OCI-LY7 (cell line): ENCODE measurements at regions not wholly inside any gene's neighbourhood (a gene's known extent, or its start where the extent isn't known, plus 50 kb on each side); places are given as distances from the start of the nearest gene placed in this dataset.

ENCODE experiments used
- BruUV-seq: library from RNA; stranded (reverse); fragments of 400-500 nt; replicated peaks from 2 replicates; lab custom pipeline; 2021; lab: Mats Ljungman, UMichigan
- CTCF ChIA-PET: fragments of 300-600 bp; sonication (Branson Sonifier 250); formaldehyde crosslinking; loops from one replicate; lab custom pipeline; 2022; ENCODE audit warnings: antibody characterized with exemption; ENCODE audit not compliant: unreplicated experiment; lab: Charles Lee
- POLR2A ChIA-PET: fragments of 300-600 bp; sonication (Branson Sonifier 250); formaldehyde crosslinking; loops from one replicate; lab custom pipeline; 2022; ENCODE audit warnings: antibody characterized with exemption; lab: Charles Lee
- DNase-seq: peaks from one replicate; pipeline ENCODE4 v3.0.0-alpha.2; 2015; ENCODE audit warnings: low spot score
- H2AFZ ChIP-seq: fragments of 200-600 bp; sonication (generic), shearing (Covaris generic); 2 replicates; pipeline ENCODE4 v1.6.1; 2014; ENCODE audit warnings: mild to moderate bottlenecking, antibody characterized with exemption, low read length, moderate library complexity
- H3K27ac ChIP-seq: fragments of 200-600 bp; sonication (generic); 2 replicates; pipeline ENCODE4 v1.5.1; 2014; ENCODE audit warnings: mixed run types, low read depth, mild to moderate bottlenecking, moderate library complexity, low read length, inconsistent platforms; ENCODE audit not compliant: poor library complexity, severe bottlenecking
- H3K36me3 ChIP-seq: fragments of 200-600 bp; sonication (generic); 2 replicates; pipeline ENCODE4 v1.6.1; 2014; ENCODE audit warnings: mild to moderate bottlenecking, antibody characterized with exemption, low read length, moderate library complexity, mixed read lengths; ENCODE audit not compliant: insufficient read depth
- H3K4me1 ChIP-seq: fragments of 200-600 bp; sonication (generic); 2 replicates; pipeline ENCODE4 v1.5.1; 2014; ENCODE audit warnings: mild to moderate bottlenecking, low read length; ENCODE audit not compliant: insufficient read depth, poor library complexity, severe bottlenecking
- H3K4me2 ChIP-seq: fragments of 200-600 bp; sonication (generic); 2 replicates; pipeline ENCODE4 v1.6.1; 2014; ENCODE audit warnings: mild to moderate bottlenecking, low read length
- H3K4me3 ChIP-seq: fragments of 200-600 bp; sonication (generic); 2 replicates; pipeline ENCODE4 v1.5.1; 2014; ENCODE audit warnings: mild to moderate bottlenecking, low read depth, low read length; ENCODE audit not compliant: poor library complexity, severe bottlenecking
- H3K79me2 ChIP-seq: fragments of 200-600 bp; sonication (generic); 2 replicates; pipeline ENCODE4 v1.6.1; 2016; ENCODE audit warnings: low read depth, mild to moderate bottlenecking, low read length, moderate library complexity, mixed read lengths; ENCODE audit not compliant: insufficient read depth
- H3K9me2 ChIP-seq: fragments of 200-600 bp; sonication (generic); 2 replicates; pipeline ENCODE4 v1.6.1; 2016; ENCODE audit warnings: mild to moderate bottlenecking, low read length, mixed read lengths; ENCODE audit not compliant: insufficient read depth
- H3K9me3 ChIP-seq: fragments of 200-600 bp; sonication (generic); 2 replicates; pipeline ENCODE4 v1.6.1; 2014; ENCODE audit warnings: mild to moderate bottlenecking, mixed run types, low read length, mixed read lengths
- H4K20me1 ChIP-seq: fragments of 200-600 bp; sonication (generic); 2 replicates; pipeline ENCODE4 v1.6.1; 2014; ENCODE audit warnings: mild to moderate bottlenecking, antibody characterized with exemption, low read length, moderate library complexity, mixed read lengths; ENCODE audit not compliant: insufficient read depth
- CTCF ChIP-seq: fragments of 200-600 bp; sonication (generic); conservative IDR thresholded peaks from 2 replicates; pipeline ENCODE4 v1.5.1; 2014; ENCODE audit warnings: mild to moderate bottlenecking, antibody characterized with exemption, low read length, moderate library complexity, mixed read lengths
- EZH2phosphoT487 ChIP-seq: fragments of 200-600 bp; sonication (generic); IDR thresholded peaks from 2 replicates; pipeline ENCODE4 v1.6.1; 2018; ENCODE audit warnings: low read depth, borderline replicate concordance, mild to moderate bottlenecking, mixed run types, antibody characterized with exemption, low read length, moderate library complexity, mixed read lengths
- intact Hi-C: fragments of 100-400 bp; cut with micrococcal nuclease; formaldehyde crosslinking; loops from one replicate; pipeline ENCODE4 v1.10.0; 2022; ENCODE audit not compliant: unreplicated experiment

DNA sequence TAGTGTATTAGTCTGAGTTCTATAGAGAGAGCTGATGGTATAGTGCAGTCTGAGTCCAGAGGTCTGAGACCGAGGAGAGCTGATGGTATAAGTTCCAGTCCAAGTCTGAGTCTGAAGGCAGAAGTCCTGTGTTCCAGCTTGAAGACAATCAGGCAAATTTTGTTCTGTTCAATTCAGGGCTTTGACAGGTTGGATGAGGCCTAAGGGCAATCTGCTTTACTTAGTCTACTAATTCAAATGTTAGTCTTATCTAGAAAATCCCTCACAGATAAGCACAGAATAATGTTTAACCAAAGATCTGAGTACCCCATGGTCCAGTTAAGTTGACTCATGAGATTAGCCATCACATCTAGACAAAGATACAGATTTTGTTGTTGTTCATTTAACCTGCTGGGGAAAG, 303.0 kb upstream of the KLF4 start:
- no TSS peak for BruUV-seq
- Histone ChIP-seq H3K36me3 (no peaks in the 10 kb centered on the region), H3K79me2 (no peaks in the 10 kb centered on the region), H3K9me2 (no peaks in the 10 kb centered on the region), H3K27ac (no peak overlapping the region), H3K4me3 (no peak overlapping the region), H3K9me3 (no peaks in the 10 kb centered on the region), H3K4me2 (no peak overlapping the region), H3K4me1 (no peaks in the 10 kb centered on the region), H4K20me1 (no peaks in the 10 kb centered on the region), H2AFZ (no peak overlapping the region)
- no peak for TF ChIP-seq EZH2phosphoT487
- no peak for TF ChIP-seq CTCF
- ChIA-PET POLR2A (no interaction called here), CTCF (no interaction called here)
- DNase-seq = no peak
- intact Hi-C loops = no loop called here

GRCh38 chr9:107792006-107792405, 302.4 kb upstream of the KLF4 start:
- Histone ChIP-seq H3K4me1 (no peaks in the 10 kb centered on the region), H3K27ac (no peak overlapping the region), H2AFZ (no peak overlapping the region), H3K79me2 (no peaks in the 10 kb centered on the region), H3K36me3 (no peaks in the 10 kb centered on the region), H3K9me3 (no peaks in the 10 kb centered on the region), H4K20me1 (no peaks in the 10 kb centered on the region), H3K9me2 (no peaks in the 10 kb centered on the region), H3K4me2 (no peak overlapping the region), H3K4me3 (no peak overlapping the region)
- TF ChIP-seq CTCF = no peak
- TF ChIP-seq EZH2phosphoT487 = no peak
- DNase-seq = no peak
- BruUV-seq = no TSS peak
- ChIA-PET POLR2A (no interaction called here), CTCF (no interaction called here)
- intact Hi-C loops = no loop called here

DNA sequence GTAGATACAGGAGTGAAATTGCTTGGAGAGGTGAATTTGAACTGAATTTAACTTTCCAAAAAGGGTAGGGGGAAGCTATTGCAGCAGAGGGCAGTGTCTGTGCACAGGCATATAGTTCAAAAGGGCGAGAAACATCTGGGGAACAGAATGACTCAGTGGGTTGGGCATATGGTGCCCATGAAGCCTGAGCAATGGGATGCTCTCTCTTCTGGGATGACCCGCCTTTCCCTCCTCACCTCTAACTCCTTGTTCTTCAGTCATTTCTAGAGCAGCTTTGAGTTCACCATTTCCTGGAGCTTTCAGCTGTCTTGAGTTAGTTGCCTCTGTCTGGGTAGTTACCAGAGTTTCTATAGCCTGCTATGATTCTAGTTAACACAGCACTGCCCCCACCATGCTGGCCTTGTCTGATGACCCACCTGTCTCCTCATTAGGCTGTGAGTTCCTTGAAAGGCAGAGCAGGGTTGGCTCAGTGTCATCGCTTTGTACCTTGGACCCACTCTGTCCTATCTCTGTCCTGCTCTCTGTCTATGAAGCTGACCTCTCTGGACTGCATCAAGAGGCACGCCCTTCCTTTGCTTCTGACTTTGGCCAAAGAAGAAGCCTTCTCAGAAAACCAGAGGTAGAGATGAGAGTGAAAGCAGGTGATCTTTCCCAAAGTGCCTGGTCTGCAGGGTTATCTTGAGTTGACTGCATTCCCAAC, 299.6 kb upstream of the KLF4 start:
- no TSS peak for BruUV-seq
- Histone ChIP-seq H2AFZ (no peak overlapping the region), H3K4me2 (no peak overlapping the region), H3K9me2 (no peaks in the 10 kb centered on the region), H3K27ac (no peak overlapping the region), H3K36me3 (no peaks in the 10 kb centered on the region), H3K4me3 (no peak overlapping the region), H3K4me1 (no peaks in the 10 kb centered on the region), H3K9me3 (no peaks in the 10 kb centered on the region), H4K20me1 (no peaks in the 10 kb centered on the region), H3K79me2 (no peaks in the 10 kb centered on the region)
- POLR2A ChIA-PET = no interaction called here
- intact Hi-C loops = no loop called here
- CTCF ChIA-PET = no interaction called here
- TF ChIP-seq EZH2phosphoT487 (no peak), CTCF (no peak)
- DNase-seq = no peak
